SU-DHL-6 (cell line): ENCODE measurements at regions not wholly inside any gene's neighbourhood (a gene's known extent, or its start where the extent isn't known, plus 50 kb on each side); places are given as distances from the start of the nearest gene placed in this dataset.

Source experiments
- EZH2phosphoT487 ChIP-seq: fragments of 200-600 bp; sonication (generic), shearing (Covaris generic); conservative IDR thresholded peaks from 2 replicates; pipeline ENCODE4 v1.6.1; 2018; ENCODE audit warnings: mild to moderate bottlenecking, antibody characterized with exemption, low read length, moderate library complexity, mixed read lengths
- TF ChIP-seq, protein P1 (sequence below): fragments of 200-600 bp; sonication (generic); IDR thresholded peaks from one replicate; pipeline ENCODE4 v1.5.1; 2017; ENCODE audit warnings: antibody characterized with exemption, mild to moderate bottlenecking, low read length, moderate library complexity; ENCODE audit not compliant: insufficient read depth, poor library complexity, severe bottlenecking

GRCh38 chr15:97174886-97175540 is 785.5 kb upstream of the ARRDC4 start:
- TF ChIP-seq, protein P1, sequence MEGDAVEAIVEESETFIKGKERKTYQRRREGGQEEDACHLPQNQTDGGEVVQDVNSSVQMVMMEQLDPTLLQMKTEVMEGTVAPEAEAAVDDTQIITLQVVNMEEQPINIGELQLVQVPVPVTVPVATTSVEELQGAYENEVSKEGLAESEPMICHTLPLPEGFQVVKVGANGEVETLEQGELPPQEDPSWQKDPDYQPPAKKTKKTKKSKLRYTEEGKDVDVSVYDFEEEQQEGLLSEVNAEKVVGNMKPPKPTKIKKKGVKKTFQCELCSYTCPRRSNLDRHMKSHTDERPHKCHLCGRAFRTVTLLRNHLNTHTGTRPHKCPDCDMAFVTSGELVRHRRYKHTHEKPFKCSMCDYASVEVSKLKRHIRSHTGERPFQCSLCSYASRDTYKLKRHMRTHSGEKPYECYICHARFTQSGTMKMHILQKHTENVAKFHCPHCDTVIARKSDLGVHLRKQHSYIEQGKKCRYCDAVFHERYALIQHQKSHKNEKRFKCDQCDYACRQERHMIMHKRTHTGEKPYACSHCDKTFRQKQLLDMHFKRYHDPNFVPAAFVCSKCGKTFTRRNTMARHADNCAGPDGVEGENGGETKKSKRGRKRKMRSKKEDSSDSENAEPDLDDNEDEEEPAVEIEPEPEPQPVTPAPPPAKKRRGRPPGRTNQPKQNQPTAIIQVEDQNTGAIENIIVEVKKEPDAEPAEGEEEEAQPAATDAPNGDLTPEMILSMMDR = no peak
- TF ChIP-seq EZH2phosphoT487 = no peak
